H1 (cell line): ENCODE measurements at regions not wholly inside any gene's neighbourhood (a gene's known extent, or its start where the extent isn't known, plus 50 kb on each side); places are given as distances from the start of the nearest gene placed in this dataset.

Experiments used
- CTCF ChIP-seq, 3 experiments: IDR thresholded peaks; 1 replicate in 2 of 3; 2 replicates in 1 of 3; pipeline versions ENCODE4 v1.5.1 to v1.6.1; 2011; ENCODE audit warnings: low read length in 3 of 3, mild to moderate bottlenecking in 3 of 3, inconsistent platforms in 2 of 3, low read depth in 1 of 3, moderate library complexity in 1 of 3; ENCODE audit not compliant: insufficient read depth in 1 of 3; ENCODE audit errors: control extremely low read depth in 1 of 3
- USF2 ChIP-seq: IDR thresholded peaks from 2 replicates; pipeline ENCODE4 v1.6.1; 2011; ENCODE audit warnings: low read length, improper control_type of control experiment

- TF ChIP-seq CTCF (IDR thresholded peaks at IDR 0.05; ENCODE audit: control extremely low read depth in 1 of 3, insufficient read depth in 1 of 3, low read depth in 1 of 3, low read length in 3 of 3) (no peak), USF2 (no peak)
Observed at GRCh38 chr4:108303488-108304177, 134.9 kb upstream of the LEF1 start.
